ENCODE measurements at regions not wholly inside any gene's neighbourhood (a gene's known extent, or its start where the extent isn't known, plus 50 kb on each side); places are given as distances from the start of the nearest gene placed in this dataset.

DNA sequence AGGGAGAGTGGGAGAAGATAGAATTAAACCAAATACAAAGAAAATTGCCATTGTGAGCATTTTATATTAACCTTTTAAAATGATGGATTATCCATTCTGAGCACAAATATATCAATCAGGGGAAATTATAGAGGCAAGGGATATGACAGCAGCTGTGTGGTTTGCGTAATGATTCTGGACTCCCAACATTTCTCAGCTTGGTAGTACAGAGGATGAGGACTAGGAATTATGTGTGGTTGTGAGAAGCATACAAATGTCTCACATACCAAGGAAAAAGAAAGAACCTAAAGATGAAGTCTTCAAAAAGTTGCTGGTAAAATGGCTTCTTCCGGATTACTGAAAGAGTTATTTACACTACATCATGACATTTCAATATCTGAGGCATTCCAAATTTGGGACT lies 674.6 kb upstream of the NR3C2 start:
- intact Hi-C loops (cut with micrococcal nuclease; ENCODE audit: unreplicated experiment) = no loop called here
- Histone ChIP-seq H3K27ac (ENCODE audit: control insufficient read depth, insufficient read depth) (no peak overlapping the region), H3K4me3 (no peak overlapping the region), H3K4me2 (ENCODE audit: control insufficient read depth, insufficient read depth) (no peak overlapping the region), H3K36me3 (ENCODE audit: control insufficient read depth in 2 of 2, insufficient read depth in 2 of 2, low read length in 1 of 2) (no peaks in the 10 kb centered on the region), H3K27me3 (replicated peaks in 1 of 2; ENCODE audit: control insufficient read depth in 2 of 2, insufficient read depth in 2 of 2, low read length in 1 of 2) (no peaks in the 10 kb centered on the region), H3K9ac (ENCODE audit: control insufficient read depth, insufficient read depth, low read length) (no peak overlapping the region), H3K79me2 (ENCODE audit: control insufficient read depth, insufficient read depth, low read length) (no peaks in the 10 kb centered on the region), H4K20me1 (ENCODE audit: control insufficient read depth, insufficient read depth) (no peaks in the 10 kb centered on the region), H2AFZ (ENCODE audit: control insufficient read depth, low read depth, low read length) (no peak overlapping the region), H3K4me1 (ENCODE audit: control insufficient read depth, insufficient read depth, low read length) (no peaks in the 10 kb centered on the region), H3K9me3 (replicated peaks; ENCODE audit: control insufficient read depth, insufficient read depth, low read length) (no peaks in the 10 kb centered on the region)
- FAIRE-seq (no peak), ATAC-seq (no peak), DNase-seq (ENCODE audit: low read depth, low spot score) (no peak)
- no TSS peak for BruUV-seq (replicated peaks)
- RAD21 ChIA-PET (ENCODE audit: unreplicated experiment) = no interaction called here
- POLR2A ChIA-PET = no interaction called here
- WGBS (ENCODE audit: insufficient coverage, insufficient replicate concordance, low lambda C conversion rate, missing lambda C conversion rate) = 46% methylated on average over 2 of the region's 2 CpGs
- CTCF ChIA-PET = no interaction called here
- in situ Hi-C loops (cut with MboI) = no loop called here
- SMC1A ChIA-PET (ENCODE audit: uncharacterized antibody, unreplicated experiment) = interaction anchor here (0.8 kb wide), 1 partner anchor 15 kb away, joined by 4 read pairs; no protein-coding TSS in a partner anchor
- TF ChIP-seq SREBF1 (IDR thresholded peaks at IDR 0.05; ENCODE audit: low read length) (no peak), CEBPB (IDR thresholded peaks at IDR 0.05; ENCODE audit: borderline replicate concordance in 1 of 2, low read depth in 2 of 2, low read length in 2 of 2) (no peak), BRCA1 (IDR thresholded peaks at IDR 0.05; ENCODE audit: low read depth, low read length) (no peak), NR2F1 (conservative IDR thresholded peaks at IDR 0.05) (no peak), NFXL1 (IDR thresholded peaks at IDR 0.05; ENCODE audit: borderline replicate concordance) (no peak), NFYA (IDR thresholded peaks at IDR 0.05; ENCODE audit: borderline replicate concordance, low read depth, low read length) (no peak), BACH1 (IDR thresholded peaks at IDR 0.05; ENCODE audit: borderline replicate concordance) (no peak), RB1 (IDR thresholded peaks at IDR 0.05; ENCODE audit: borderline replicate concordance) (no peak), HDAC2 (IDR thresholded peaks at IDR 0.05) (no peak), ELK1 (IDR thresholded peaks at IDR 0.05; ENCODE audit: low read depth, low read length) (no peak), HCFC1 (IDR thresholded peaks at IDR 0.05; ENCODE audit: low read length) (no peak), SMARCA5 (IDR thresholded peaks at IDR 0.05) (no peak), GATAD2B (conservative IDR thresholded peaks at IDR 0.05; ENCODE audit: low read depth) (no peak), STAT3 (IDR thresholded peaks at IDR 0.05; ENCODE audit: low read depth, low read length) (no peak), MAX (IDR thresholded peaks at IDR 0.05; ENCODE audit: low read depth, low read length) (no peak), POLR2AphosphoS2 (IDR thresholded peaks at IDR 0.05; ENCODE audit: low read depth, low read length) (no peak), NR2C2 (IDR thresholded peaks at IDR 0.05; ENCODE audit: borderline replicate concordance, control insufficient read depth, insufficient read length, low read depth) (no peak)
- TF ChIP-seq, protein P1, sequence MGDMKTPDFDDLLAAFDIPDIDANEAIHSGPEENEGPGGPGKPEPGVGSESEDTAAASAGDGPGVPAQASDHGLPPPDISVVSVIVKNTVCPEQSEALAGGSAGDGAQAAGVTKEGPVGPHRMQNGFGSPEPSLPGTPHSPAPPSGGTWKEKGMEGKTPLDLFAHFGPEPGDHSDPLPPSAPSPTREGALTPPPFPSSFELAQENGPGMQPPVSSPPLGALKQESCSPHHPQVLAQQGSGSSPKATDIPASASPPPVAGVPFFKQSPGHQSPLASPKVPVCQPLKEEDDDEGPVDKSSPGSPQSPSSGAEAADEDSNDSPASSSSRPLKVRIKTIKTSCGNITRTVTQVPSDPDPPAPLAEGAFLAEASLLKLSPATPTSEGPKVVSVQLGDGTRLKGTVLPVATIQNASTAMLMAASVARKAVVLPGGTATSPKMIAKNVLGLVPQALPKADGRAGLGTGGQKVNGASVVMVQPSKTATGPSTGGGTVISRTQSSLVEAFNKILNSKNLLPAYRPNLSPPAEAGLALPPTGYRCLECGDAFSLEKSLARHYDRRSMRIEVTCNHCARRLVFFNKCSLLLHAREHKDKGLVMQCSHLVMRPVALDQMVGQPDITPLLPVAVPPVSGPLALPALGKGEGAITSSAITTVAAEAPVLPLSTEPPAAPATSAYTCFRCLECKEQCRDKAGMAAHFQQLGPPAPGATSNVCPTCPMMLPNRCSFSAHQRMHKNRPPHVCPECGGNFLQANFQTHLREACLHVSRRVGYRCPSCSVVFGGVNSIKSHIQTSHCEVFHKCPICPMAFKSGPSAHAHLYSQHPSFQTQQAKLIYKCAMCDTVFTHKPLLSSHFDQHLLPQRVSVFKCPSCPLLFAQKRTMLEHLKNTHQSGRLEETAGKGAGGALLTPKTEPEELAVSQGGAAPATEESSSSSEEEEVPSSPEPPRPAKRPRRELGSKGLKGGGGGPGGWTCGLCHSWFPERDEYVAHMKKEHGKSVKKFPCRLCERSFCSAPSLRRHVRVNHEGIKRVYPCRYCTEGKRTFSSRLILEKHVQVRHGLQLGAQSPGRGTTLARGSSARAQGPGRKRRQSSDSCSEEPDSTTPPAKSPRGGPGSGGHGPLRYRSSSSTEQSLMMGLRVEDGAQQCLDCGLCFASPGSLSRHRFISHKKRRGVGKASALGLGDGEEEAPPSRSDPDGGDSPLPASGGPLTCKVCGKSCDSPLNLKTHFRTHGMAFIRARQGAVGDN (IDR thresholded peaks at IDR 0.05) = no peak
- TF ChIP-seq, protein P2, sequence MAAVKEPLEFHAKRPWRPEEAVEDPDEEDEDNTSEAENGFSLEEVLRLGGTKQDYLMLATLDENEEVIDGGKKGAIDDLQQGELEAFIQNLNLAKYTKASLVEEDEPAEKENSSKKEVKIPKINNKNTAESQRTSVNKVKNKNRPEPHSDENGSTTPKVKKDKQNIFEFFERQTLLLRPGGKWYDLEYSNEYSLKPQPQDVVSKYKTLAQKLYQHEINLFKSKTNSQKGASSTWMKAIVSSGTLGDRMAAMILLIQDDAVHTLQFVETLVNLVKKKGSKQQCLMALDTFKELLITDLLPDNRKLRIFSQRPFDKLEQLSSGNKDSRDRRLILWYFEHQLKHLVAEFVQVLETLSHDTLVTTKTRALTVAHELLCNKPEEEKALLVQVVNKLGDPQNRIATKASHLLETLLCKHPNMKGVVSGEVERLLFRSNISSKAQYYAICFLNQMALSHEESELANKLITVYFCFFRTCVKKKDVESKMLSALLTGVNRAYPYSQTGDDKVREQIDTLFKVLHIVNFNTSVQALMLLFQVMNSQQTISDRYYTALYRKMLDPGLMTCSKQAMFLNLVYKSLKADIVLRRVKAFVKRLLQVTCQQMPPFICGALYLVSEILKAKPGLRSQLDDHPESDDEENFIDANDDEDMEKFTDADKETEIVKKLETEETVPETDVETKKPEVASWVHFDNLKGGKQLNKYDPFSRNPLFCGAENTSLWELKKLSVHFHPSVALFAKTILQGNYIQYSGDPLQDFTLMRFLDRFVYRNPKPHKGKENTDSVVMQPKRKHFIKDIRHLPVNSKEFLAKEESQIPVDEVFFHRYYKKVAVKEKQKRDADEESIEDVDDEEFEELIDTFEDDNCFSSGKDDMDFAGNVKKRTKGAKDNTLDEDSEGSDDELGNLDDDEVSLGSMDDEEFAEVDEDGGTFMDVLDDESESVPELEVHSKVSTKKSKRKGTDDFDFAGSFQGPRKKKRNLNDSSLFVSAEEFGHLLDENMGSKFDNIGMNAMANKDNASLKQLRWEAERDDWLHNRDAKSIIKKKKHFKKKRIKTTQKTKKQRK (IDR thresholded peaks at IDR 0.05; ENCODE audit: low read depth, low read length) = no peak

Measured in GM12878 (cell line).